ENCODE measurements at regions not wholly inside any gene's neighbourhood (a gene's known extent, or its start where the extent isn't known, plus 50 kb on each side); places are given as distances from the start of the nearest gene placed in this dataset.

- TF ChIP-seq CTCF (IDR thresholded peaks at IDR 0.05) (no peak), POLR2A (IDR thresholded peaks at IDR 0.05) (no peak)
Observed at GRCh38 chr4:24179201-24179840, 289.5 kb upstream of the PPARGC1A start.
